HFFc6 (cell line): ENCODE measurements at regions not wholly inside any gene's neighbourhood (a gene's known extent, or its start where the extent isn't known, plus 50 kb on each side); places are given as distances from the start of the nearest gene placed in this dataset.

Experiments used
- DNase-seq: peaks from one replicate; pipeline ENCODE4 v3.0.0-alpha.2; 2018
- H3K27ac Mint-ChIP-seq: 2 replicates; pipeline ENCODE4 v1.8.0; 2020; ENCODE audit warnings: mild to moderate bottlenecking, mixed read lengths
- H3K27me3 Mint-ChIP-seq: 2 replicates; pipeline ENCODE4 v1.8.0; 2021; ENCODE audit warnings: mild to moderate bottlenecking, moderate library complexity, mixed read lengths; ENCODE audit not compliant: insufficient read depth
- H3K36me3 Mint-ChIP-seq: 2 replicates; pipeline ENCODE4 v1.8.0; 2021; ENCODE audit warnings: low read depth, mixed read lengths
- H3K4me1 Mint-ChIP-seq: 2 replicates; pipeline ENCODE4 v1.8.0; 2020; ENCODE audit warnings: low read depth, mixed read lengths
- H3K4me3 Mint-ChIP-seq: 2 replicates; pipeline ENCODE4 v1.8.0; 2020; ENCODE audit warnings: mild to moderate bottlenecking, moderate library complexity, mixed read lengths
- H3K9me3 Mint-ChIP-seq: 2 replicates; pipeline ENCODE4 v1.8.0; 2020; ENCODE audit warnings: mild to moderate bottlenecking, mixed read lengths
- TF ChIP-seq, protein P1 (sequence below): fragments of 200-600 bp; sonication (generic); IDR thresholded peaks from 2 replicates; pipeline ENCODE4 v1.5.0; 2021; ENCODE audit warnings: antibody characterized with exemption, mild to moderate bottlenecking

DNA sequence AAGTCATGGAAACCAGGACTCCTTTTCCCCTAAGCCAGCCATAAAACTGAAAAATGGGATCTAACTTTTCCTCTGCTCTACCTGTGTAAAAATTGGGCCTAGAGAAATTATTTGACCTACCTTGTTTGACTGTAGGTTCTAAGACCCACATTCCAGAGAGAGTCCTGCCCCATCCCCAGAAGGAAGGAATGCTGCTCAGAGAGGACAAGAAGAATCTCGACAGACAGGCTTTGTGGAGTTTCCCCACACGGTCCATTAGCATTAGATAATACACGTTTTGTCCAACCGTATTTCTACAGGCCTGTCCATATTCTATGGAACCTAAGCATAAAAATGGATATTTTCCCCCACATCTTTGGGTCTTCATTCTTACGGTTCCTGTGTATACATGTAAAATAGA lies 403.3 kb downstream of the METTL4 start:
- DNase-seq: no peak
- TF ChIP-seq, protein P1, sequence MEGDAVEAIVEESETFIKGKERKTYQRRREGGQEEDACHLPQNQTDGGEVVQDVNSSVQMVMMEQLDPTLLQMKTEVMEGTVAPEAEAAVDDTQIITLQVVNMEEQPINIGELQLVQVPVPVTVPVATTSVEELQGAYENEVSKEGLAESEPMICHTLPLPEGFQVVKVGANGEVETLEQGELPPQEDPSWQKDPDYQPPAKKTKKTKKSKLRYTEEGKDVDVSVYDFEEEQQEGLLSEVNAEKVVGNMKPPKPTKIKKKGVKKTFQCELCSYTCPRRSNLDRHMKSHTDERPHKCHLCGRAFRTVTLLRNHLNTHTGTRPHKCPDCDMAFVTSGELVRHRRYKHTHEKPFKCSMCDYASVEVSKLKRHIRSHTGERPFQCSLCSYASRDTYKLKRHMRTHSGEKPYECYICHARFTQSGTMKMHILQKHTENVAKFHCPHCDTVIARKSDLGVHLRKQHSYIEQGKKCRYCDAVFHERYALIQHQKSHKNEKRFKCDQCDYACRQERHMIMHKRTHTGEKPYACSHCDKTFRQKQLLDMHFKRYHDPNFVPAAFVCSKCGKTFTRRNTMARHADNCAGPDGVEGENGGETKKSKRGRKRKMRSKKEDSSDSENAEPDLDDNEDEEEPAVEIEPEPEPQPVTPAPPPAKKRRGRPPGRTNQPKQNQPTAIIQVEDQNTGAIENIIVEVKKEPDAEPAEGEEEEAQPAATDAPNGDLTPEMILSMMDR: no peak
- Mint-ChIP-seq H3K4me1 (peaks cover 38% of the 10 kb centered on the region), H3K9me3 (0 out of 2 replicates have a peak, but pooled peaks cover 6% of the 10 kb centered on the region), H3K27ac (no peak overlapping the region), H3K36me3 (0 out of 2 replicates have a peak, but pooled peaks cover 4% of the 10 kb centered on the region), H3K27me3 (peaks cover 15% of the 10 kb centered on the region), H3K4me3 (no peak overlapping the region)

DNA sequence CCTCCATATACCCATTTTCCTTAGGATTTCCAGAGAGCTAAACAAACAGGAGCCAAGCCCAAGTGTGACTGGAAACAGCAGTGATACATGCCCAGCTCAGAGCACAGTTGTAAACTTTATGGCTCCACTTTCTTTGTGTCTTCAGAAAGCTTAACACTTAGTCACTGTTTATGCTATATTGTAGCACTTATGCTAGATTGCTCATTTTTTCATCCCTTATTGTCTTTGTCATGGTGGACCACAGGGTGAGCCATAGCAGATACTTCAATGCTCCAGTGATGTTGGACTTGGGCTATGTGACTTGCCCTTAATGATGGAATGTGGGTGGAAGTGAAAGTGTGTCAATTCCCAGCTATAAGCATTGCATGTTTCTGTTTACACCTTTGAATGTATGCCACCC lies 401.6 kb downstream of the METTL4 start:
- Mint-ChIP-seq H3K9me3 (0 out of 2 replicates have a peak, but pooled peaks cover 6% of the 10 kb centered on the region), H3K4me1 (peaks cover 54% of the 10 kb centered on the region), H3K36me3 (0 out of 2 replicates have a peak, but pooled peaks cover 4% of the 10 kb centered on the region), H3K27ac (no peak overlapping the region), H3K4me3 (no peak overlapping the region), H3K27me3 (peaks cover 11% of the 10 kb centered on the region)
- TF ChIP-seq, protein P1: no peak
- DNase-seq: peak; percentile 27

- peak; percentile 63 for DNase-seq
- Mint-ChIP-seq H3K27ac (peak overlapping the region; percentile 57), H3K27me3 (peaks cover 6% of the 10 kb centered on the region), H3K4me3 (peak overlapping the region; percentile 60), H3K36me3 (peaks cover 8% of the 10 kb centered on the region; the same call in 1 of the 2 replicates), H3K9me3 (0 out of 2 replicates have a peak, but pooled peaks cover 6% of the 10 kb centered on the region), H3K4me1 (peaks cover 57% of the 10 kb centered on the region)
- TF ChIP-seq, protein P1: no peak
These were observed 399.3 kb downstream of the METTL4 start for GRCh38 chr18:2171840-2172625.

- Mint-ChIP-seq H3K4me3 (peak overlapping the region; percentile 53; the same call in 1 of the 2 replicates), H3K4me1 (peaks cover 57% of the 10 kb centered on the region), H3K27ac (peak overlapping the region; percentile 68), H3K36me3 (peaks cover 8% of the 10 kb centered on the region; the same call in 1 of the 2 replicates), H3K9me3 (no peaks in the 10 kb centered on the region), H3K27me3 (peaks cover 6% of the 10 kb centered on the region)
- DNase-seq: no peak
- TF ChIP-seq, protein P1: no peak
These were observed 398.4 kb downstream of the METTL4 start for GRCh38 chr18:2172881-2173280.

- H3K27ac Mint-ChIP-seq: peak overlapping the region; percentile 68
- TF ChIP-seq, protein P1: no peak
- H3K4me1 Mint-ChIP-seq: peaks cover 57% of the 10 kb centered on the region
- peaks cover 6% of the 10 kb centered on the region for H3K27me3 Mint-ChIP-seq
- H3K9me3 Mint-ChIP-seq: no peaks in the 10 kb centered on the region
- H3K4me3 Mint-ChIP-seq: no peak overlapping the region; the same call in 1 of the 2 replicates
- H3K36me3 Mint-ChIP-seq: peaks cover 8% of the 10 kb centered on the region; the same call in 1 of the 2 replicates
- DNase-seq: peak; percentile 94
These were observed 397.8 kb downstream of the METTL4 start for GRCh38 chr18:2173486-2173885.
